CD4-positive, alpha-beta T cell treated with Interleukin-2 at 100 ng/mL for 4 hours (primary cell): ENCODE measurements at regions not wholly inside any gene's neighbourhood (a gene's known extent, or its start where the extent isn't known, plus 50 kb on each side); places are given as distances from the start of the nearest gene placed in this dataset.
"Not testable (repeated sequence)": the region's sequence is repeated elsewhere in the genome, so short reads cannot be mapped to it uniquely, and the experiment has no call there.

Source experiments
- DNase-seq: peaks from one replicate; pipeline ENCODE4 v3.0.0-alpha.2; 2020; ENCODE audit warnings: low spot score

DNA sequence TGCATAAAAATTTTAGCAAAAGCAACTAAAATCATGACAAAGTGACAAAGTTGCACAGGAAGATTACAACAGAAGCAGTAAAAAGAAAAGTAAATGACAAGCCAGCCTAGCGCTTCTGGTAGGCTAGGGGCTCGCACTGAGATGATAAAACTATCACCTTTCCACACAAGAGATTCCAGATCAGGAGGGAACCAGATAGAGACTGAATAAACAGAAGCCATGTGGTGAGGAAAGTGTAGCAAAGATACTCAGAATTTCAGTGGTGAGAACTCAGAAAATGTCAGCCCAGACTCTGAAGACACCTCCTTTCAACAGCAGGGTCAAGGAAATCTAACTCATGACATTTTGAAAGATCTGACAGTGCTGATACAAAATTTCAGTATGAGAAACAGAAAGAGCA, 77.4 kb upstream of the DNAJC10 start:
- DNase-seq = no peak

DNA sequence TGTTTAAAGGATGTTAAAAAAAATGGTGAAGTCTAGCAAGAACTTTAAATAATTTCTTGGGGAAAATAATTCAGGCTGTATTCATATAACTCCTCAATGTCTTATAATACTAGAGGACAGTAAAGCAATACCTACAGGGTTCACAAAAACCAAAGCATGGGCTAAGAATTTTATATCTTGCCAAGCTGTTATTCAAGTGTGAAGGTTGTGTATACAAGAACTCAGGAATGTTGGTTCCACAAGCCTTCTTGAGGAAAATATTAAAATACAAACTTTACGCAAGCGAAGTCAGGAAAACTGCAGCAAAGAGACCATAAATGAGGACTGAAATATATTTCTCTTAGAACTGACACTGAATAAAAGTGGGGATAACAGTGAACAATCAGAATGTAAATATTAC, 76.1 kb upstream of the DNAJC10 start:
- no peak for DNase-seq

DNA sequence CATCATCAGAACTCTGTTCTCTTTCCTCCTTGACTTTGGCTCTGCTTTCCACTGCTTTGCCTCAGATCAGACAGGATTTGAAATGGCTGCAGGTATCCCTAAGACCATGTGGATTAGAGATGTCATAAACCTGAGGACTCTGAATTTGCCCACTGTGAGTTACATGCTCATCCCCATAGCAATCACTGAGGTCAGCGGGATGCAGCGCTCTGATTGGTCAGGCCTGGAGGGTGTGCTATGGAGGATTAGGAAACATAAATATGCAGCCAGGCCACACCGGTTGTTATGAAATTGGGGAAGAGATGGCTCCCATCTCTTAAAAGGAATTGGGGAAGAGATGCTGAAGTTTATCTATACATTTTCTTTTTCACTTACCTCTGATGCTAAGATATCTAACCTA, 73.7 kb upstream of the DNAJC10 start:
- peak; percentile 16 for DNase-seq

DNA sequence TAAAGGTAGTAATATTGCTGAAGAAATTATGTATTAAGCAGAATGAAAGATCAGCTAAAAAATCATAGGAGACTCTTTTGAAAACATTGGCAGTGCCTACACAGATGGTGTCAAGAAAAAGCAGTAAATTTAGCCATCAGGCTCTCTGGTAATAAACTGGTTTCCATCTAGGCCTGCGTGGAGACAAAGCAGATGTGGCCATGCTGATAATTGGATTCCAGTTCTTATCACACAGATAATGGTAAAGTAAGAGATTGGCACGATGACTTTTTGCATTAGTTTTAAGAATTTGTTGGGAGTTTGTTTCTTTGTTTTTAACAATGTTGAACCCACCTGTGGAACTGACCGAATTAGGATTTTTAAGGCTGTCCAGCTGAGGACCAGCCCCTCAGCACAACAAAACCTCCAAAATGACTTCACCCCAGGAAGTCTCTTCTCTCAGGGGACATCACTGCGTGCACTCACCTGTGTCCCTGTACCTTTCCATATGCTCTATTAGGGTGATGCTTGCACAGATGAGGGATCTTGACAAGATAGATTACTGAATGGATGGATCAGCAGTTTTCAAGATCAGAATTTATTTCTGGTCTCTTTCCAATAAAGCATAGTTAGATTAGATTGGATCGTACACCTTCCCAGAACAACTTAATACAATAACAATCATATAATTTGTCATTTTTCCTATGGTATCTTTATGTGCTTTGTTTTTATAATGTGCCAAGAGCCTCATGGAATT, 69.1 kb upstream of the DNAJC10 start:
- DNase-seq = no peak

DNA sequence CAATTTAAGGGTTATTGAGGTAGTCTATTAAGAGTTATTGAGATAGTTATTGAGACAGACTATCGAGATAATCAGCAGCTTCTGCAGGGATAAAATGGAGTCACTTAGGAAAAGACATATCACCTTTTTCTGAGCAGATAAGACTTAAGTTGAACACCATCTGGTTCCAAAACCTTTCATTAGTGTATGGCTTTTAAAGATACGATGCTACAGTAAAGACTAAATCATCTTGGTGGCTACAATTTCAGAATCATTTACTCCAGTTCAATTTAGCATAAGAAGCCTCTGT, 68.6 kb upstream of the DNAJC10 start:
- DNase-seq = no peak

DNA sequence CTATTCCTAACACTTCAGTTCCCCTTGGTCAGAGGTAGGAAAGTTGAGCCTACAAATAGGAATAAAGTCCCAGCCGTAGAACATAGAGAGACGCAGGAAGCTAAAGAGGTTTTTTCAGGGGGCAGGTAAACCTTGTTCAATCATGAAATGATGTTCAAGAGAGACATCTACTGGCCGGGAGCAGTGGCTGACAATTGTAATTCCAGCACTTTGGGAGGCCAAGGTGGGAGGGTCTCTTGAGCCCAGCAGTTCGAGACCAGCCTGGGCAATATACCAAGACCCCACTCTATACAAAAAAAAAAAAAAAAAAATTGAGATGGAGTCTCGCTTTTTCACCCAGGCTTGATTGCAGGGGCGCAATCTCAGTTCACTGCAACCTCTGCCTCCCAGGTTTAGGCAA, 66.7 kb upstream of the DNAJC10 start:
- DNase-seq = no peak

- no peak for DNase-seq
Observed at GRCh38 chr2:182650704-182651103, 65.4 kb upstream of the DNAJC10 start.

- no peak for DNase-seq
Observed at GRCh38 chr2:182652326-182652725, 63.7 kb upstream of the DNAJC10 start.

DNA sequence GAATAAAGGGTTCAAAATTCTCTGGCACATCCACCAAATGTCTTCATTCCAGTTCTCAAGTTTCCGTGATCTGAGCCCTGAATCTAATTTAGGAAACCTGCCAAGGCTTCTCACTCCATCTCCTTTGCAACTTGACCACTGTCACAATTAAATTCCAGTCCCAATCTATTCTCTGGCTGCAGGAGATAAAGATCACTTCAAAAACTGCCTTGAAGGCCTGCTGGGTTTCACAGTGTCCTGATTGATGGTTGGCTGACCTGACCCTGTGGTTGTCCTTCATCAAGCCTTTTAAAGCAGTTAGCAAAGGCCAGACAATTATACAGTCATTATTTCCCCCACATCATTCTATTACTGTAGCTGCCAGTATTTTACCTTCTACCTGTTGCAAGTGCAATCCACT, 60.3 kb upstream of the DNAJC10 start:
- no peak for DNase-seq

DNA sequence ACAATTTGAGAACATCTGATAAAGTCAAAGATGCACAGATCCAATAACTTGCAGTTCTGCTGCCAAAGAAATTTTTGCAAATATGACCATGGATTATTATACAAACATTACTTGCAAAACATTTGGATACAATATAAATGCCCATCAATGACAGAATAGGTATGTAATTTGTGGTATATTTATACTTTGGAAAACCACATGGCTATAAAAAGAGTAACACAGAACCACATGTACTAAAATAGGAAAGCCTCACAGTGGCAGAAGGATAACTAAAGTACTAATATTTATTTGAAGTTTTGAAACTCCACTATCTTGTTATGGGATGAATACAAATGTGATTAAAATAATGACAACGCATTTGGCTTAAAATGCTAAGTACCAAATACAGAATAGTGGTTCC, 51.8 kb upstream of the DNAJC10 start:
- DNase-seq = no peak

- DNase-seq = not testable (repeated sequence)
Observed at GRCh38 chr2:182665500-182665899, 50.6 kb upstream of the DNAJC10 start.
